Adipocyte (in vitro differentiated cells): ENCODE measurements at regions not wholly inside any gene's neighbourhood (a gene's known extent, or its start where the extent isn't known, plus 50 kb on each side); places are given as distances from the start of the nearest gene placed in this dataset.
A peak's percentile ranks its signal among the peaks of the same experiment; 100 is the strongest.

Experiments used
- DNase-seq: peaks from one replicate; pipeline ENCODE4 v3.0.0-alpha.2; 2015; ENCODE audit warnings: low read depth
- H3K27me3 ChIP-seq: replicated peaks from 2 replicates; pipeline ENCODE4 v1.7.0; 2013; ENCODE audit warnings: mild to moderate bottlenecking, low read length, moderate library complexity; ENCODE audit not compliant: control insufficient read depth, insufficient read depth
- H3K36me3 ChIP-seq: 2 replicates; pipeline ENCODE4 v1.7.0; 2013; ENCODE audit warnings: low read length, mild to moderate bottlenecking, moderate library complexity; ENCODE audit not compliant: control insufficient read depth, insufficient read depth, severe bottlenecking
- H3K4me1 ChIP-seq: 2 replicates; pipeline ENCODE4 v1.7.0; 2013; ENCODE audit warnings: mild to moderate bottlenecking, low read length, moderate library complexity; ENCODE audit not compliant: control insufficient read depth, insufficient read depth
- H3K4me3 ChIP-seq: 2 replicates; pipeline ENCODE4 v1.7.0; 2013; ENCODE audit warnings: mild to moderate bottlenecking, low read length, moderate library complexity
- H3K9ac ChIP-seq: 2 replicates; pipeline ENCODE4 v1.7.0; 2013; ENCODE audit warnings: mild to moderate bottlenecking, low read length, moderate library complexity
- H3K9me3 ChIP-seq: 2 replicates; pipeline ENCODE4 v1.7.0; 2013; ENCODE audit warnings: mild to moderate bottlenecking, low read length, moderate library complexity; ENCODE audit not compliant: control insufficient read depth

DNA sequence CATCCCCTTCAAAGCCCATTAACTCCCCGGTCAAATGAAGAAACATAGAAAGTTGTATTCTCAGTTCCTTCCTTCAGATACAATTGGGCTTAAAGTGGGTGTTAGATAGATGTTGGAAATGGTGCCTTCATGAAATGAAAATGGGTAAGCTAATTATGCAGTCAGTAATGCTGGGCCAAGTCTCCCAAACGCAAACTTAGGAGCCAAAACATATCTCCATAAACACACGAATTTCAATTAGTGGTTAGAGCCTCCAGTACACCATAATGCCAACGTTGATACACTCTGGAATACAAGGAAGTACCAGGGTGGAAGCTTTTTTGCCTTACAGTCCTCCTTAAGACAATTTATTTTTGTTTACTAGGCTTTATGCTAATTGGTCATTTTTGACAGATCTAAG is 1059.0 kb downstream of the TUSC7 start:
- no peak overlapping the region for H3K4me3 ChIP-seq
- H3K27me3 ChIP-seq = peaks cover 2% of the 10 kb centered on the region
- no peak overlapping the region for H3K9ac ChIP-seq
- H3K4me1 ChIP-seq = no peaks in the 10 kb centered on the region
- H3K9me3 ChIP-seq = no peaks in the 10 kb centered on the region
- no peaks in the 10 kb centered on the region for H3K36me3 ChIP-seq
- no peak for DNase-seq

GRCh38 chr3:117774130-117774529 is 1064.6 kb downstream of the TUSC7 start:
- DNase-seq = no peak
- Histone ChIP-seq H3K36me3 (no peaks in the 10 kb centered on the region), H3K9me3 (no peaks in the 10 kb centered on the region), H3K27me3 (no peaks in the 10 kb centered on the region), H3K4me1 (no peaks in the 10 kb centered on the region), H3K9ac (no peak overlapping the region), H3K4me3 (no peak overlapping the region)

- no peak overlapping the region for H3K9ac ChIP-seq
- H3K36me3 ChIP-seq = no peaks in the 10 kb centered on the region
- no peak overlapping the region for H3K4me3 ChIP-seq
- peaks cover 13% of the 10 kb centered on the region for H3K4me1 ChIP-seq
- H3K9me3 ChIP-seq = no peaks in the 10 kb centered on the region
- H3K27me3 ChIP-seq = no peaks in the 10 kb centered on the region
- peak; percentile 34 for DNase-seq
Observed at GRCh38 chr3:117786349-117786748, 1076.8 kb downstream of the TUSC7 start.

DNA sequence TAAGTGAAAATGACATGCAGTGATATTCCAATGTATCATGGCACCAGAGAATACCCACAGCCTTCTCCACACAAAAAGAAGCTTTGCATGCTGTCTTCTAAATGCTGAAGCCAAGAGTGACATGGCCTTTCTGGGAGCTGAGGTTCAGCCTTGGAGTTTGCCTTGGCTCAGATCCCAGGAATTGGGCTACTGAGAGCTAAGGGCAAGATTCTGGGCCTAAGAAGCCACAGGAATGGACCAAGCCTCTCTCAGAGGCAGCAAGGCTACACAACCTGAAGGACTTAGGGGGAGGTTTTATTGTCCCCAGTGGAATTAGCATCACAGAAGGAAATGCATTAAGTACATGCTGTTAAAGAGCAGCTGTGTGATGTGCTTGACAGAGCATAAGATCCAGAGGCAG is 1078.5 kb downstream of the TUSC7 start:
- no peak overlapping the region for H3K9ac ChIP-seq
- H3K27me3 ChIP-seq = peaks cover 5% of the 10 kb centered on the region
- H3K4me3 ChIP-seq = no peak overlapping the region
- H3K9me3 ChIP-seq = no peaks in the 10 kb centered on the region
- H3K36me3 ChIP-seq = no peaks in the 10 kb centered on the region
- H3K4me1 ChIP-seq = peaks cover 13% of the 10 kb centered on the region
- DNase-seq = peak; percentile 84

DNA sequence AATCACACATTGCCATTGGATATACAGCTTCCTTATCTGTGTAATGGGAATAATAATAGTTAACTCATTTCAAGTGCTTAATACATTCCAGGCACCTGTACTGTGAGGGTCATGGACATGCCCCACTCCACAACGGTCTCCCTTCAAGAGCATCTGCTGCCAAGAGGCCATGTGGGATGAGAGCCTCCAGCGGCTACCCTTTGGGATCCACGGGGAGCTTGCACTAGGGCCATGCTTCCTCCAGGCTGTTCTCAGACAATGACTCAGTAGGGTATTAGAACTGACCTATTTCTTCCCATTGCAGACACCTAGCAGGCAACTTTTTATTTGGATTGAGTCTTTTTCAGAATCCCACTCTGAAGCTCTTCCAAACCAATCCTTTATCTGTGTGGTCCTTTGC is 1078.9 kb downstream of the TUSC7 start:
- Histone ChIP-seq H3K27me3 (peaks cover 5% of the 10 kb centered on the region), H3K4me1 (peaks cover 13% of the 10 kb centered on the region), H3K36me3 (no peaks in the 10 kb centered on the region), H3K9me3 (no peaks in the 10 kb centered on the region), H3K4me3 (no peak overlapping the region), H3K9ac (no peak overlapping the region)
- no peak for DNase-seq

DNA sequence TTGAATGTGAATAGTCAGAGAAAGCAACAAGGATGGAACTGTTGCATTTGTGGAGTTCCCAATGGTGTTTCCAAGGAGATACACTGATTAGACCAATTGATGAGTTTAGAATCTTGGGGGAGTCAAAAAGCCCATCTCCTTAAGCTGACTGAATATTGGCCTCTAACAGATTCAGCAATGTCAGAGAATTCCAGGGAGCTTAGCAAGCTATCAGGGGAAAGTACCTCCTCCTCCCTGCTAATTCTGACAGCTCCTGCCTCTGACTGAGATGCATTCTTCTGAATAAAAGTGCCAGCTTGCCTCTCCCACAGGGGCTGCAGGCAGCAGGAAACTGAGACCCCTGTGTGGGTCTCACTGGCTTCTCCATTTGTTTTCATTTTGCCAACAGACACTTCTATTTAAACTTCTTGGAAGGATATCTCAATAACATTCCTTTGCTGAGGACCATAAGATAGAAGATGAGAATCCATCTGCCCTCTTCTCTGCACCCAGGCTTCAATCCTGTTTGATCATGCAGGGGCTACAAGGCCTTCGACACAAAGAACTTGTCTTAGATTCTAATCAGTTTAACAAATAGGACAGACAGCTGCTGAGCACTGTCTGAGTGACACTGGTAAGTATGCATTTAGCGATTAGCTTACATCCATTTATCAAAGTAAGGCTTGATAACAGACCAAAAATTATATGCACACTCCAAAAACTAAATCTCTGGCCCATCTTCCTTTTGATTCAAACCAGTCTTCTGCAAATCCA is 1080.8 kb downstream of the TUSC7 start:
- Histone ChIP-seq H3K4me3 (no peak overlapping the region), H3K36me3 (no peaks in the 10 kb centered on the region), H3K9me3 (no peaks in the 10 kb centered on the region), H3K4me1 (peaks cover 16% of the 10 kb centered on the region), H3K27me3 (peaks cover 5% of the 10 kb centered on the region), H3K9ac (no peak overlapping the region)
- peak; percentile 54 for DNase-seq

DNA sequence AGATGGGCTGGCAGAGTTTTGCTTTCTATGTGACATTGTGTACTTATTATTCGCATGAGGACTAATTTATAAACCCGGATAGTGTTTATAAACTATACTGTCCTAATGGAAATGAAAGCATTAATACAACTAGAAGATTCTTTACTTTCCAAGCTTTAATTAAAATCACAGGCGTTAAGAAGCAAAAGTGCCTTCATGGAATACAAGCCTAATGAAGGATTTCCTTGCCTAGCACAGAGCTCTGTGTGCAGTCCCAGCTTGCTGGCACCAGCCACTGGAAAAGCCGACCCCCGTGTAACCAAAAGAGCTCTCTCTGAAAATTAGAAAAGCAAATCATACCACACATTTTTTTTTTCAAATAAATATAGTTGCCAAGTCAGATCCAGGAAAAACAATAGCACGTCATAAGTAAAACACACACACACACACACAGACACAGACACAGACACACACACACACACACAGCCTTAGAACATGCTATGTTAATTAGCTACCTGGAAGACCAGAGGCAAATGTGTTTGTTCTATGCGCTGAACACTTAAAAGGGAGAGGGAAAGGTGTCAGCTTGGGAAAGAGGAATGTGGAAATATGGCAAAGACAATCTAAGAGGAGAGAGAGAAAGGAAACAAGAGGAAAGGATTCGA is 1084.2 kb downstream of the TUSC7 start:
- Histone ChIP-seq H3K4me3 (no peak overlapping the region), H3K27me3 (peaks cover 5% of the 10 kb centered on the region), H3K36me3 (no peaks in the 10 kb centered on the region), H3K4me1 (peaks cover 16% of the 10 kb centered on the region), H3K9ac (no peak overlapping the region), H3K9me3 (no peaks in the 10 kb centered on the region)
- DNase-seq = no peak

- H3K36me3 ChIP-seq = no peaks in the 10 kb centered on the region
- H3K9ac ChIP-seq = no peak overlapping the region
- no peak overlapping the region for H3K4me3 ChIP-seq
- DNase-seq = no peak
- no peaks in the 10 kb centered on the region for H3K9me3 ChIP-seq
- no peaks in the 10 kb centered on the region for H3K27me3 ChIP-seq
- peaks cover 13% of the 10 kb centered on the region for H3K4me1 ChIP-seq
Observed at GRCh38 chr3:117798221-117798620, 1088.6 kb downstream of the TUSC7 start.

DNA sequence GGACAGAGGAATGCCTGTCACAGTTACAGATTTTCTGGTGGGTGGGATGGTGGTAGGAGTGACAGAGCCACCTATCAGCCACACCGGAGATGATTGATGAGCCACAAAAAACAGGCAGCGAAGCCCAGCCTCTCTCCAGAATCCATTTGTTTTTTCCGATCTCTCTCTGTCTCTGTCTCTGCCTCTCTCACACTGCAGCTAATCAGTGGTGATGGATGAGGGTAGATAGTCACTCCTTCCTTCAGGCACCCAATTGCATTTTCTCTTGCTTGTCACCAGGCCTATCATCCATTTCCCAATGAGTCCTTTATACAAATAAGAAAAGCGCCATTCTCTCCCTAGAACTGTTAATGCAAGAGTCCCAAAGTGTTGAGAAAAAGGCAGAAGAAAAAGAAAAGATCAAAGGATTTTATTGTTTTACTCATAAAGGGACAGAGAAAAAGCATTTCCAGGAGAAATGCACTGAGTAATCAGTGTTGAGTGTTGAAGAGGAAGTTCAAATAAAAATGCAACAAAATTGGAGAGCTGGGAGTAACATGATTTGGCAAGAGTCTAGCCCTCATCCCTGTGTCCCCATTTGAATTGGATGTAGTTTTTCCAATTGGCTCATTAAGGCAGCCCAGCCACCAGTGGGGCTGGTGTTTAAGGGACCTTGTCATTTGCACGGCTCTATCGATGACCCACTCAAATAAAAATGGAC is 1089.3 kb downstream of the TUSC7 start:
- no peak for DNase-seq
- H3K9ac ChIP-seq = no peak overlapping the region
- no peaks in the 10 kb centered on the region for H3K36me3 ChIP-seq
- no peak overlapping the region for H3K4me3 ChIP-seq
- H3K27me3 ChIP-seq = no peaks in the 10 kb centered on the region
- no peaks in the 10 kb centered on the region for H3K9me3 ChIP-seq
- H3K4me1 ChIP-seq = peaks cover 13% of the 10 kb centered on the region

GRCh38 chr3:117799387-117799735 is 1089.8 kb downstream of the TUSC7 start:
- Histone ChIP-seq H3K36me3 (no peaks in the 10 kb centered on the region), H3K4me3 (no peak overlapping the region), H3K9ac (no peak overlapping the region), H3K9me3 (no peaks in the 10 kb centered on the region), H3K4me1 (peaks cover 11% of the 10 kb centered on the region), H3K27me3 (no peaks in the 10 kb centered on the region)
- no peak for DNase-seq

GRCh38 chr3:117801912-117802239 is 1092.3 kb downstream of the TUSC7 start:
- H3K4me1 ChIP-seq = peaks cover 11% of the 10 kb centered on the region
- H3K36me3 ChIP-seq = no peaks in the 10 kb centered on the region
- DNase-seq = no peak
- no peaks in the 10 kb centered on the region for H3K9me3 ChIP-seq
- H3K4me3 ChIP-seq = no peak overlapping the region
- H3K27me3 ChIP-seq = no peaks in the 10 kb centered on the region
- H3K9ac ChIP-seq = no peak overlapping the region
